WTC11 (cell line): ENCODE measurements at regions not wholly inside any gene's neighbourhood (a gene's known extent, or its start where the extent isn't known, plus 50 kb on each side); places are given as distances from the start of the nearest gene placed in this dataset.

ENCODE experiments used
- ATF3 ChIP-seq: sonication (generic); formaldehyde crosslinking; conservative IDR thresholded peaks from 2 replicates; pipeline ENCODE4 v1.8.1; 2022; ENCODE audit warnings: mild to moderate bottlenecking, missing genetic modification reagents
- CTCF ChIP-seq: fragments of 200-600 bp; IDR thresholded peaks from 2 replicates; pipeline ENCODE4 v1.8.0; 2022; ENCODE audit warnings: antibody characterized with exemption
- E2F5 ChIP-seq: sonication (generic); formaldehyde crosslinking; IDR thresholded peaks from 2 replicates; pipeline ENCODE4 v1.8.1; 2022; ENCODE audit warnings: mild to moderate bottlenecking, moderate library complexity, missing genetic modification reagents
- NFE2L1 ChIP-seq: sonication (generic); formaldehyde crosslinking; IDR thresholded peaks from 2 replicates; pipeline ENCODE4 v1.8.1; 2023; ENCODE audit warnings: missing genetic modification reagents
- TEAD1 ChIP-seq: sonication (generic); formaldehyde crosslinking; IDR thresholded peaks from 2 replicates; pipeline ENCODE4 v1.8.0; 2022; ENCODE audit warnings: mild to moderate bottlenecking, missing genetic modification reagents
- ZSCAN18 ChIP-seq: fragments of 250-450 bp; sonication (Bioruptor Pico); IDR thresholded peaks from 2 replicates; pipeline ENCODE4 v2.1.2; 2022; ENCODE audit warnings: mild to moderate bottlenecking, moderate library complexity

GRCh38 chr3:163562625-163563024, 1515.7 kb downstream of the SI start:
- TF ChIP-seq TEAD1 (CRISPR knock-in tag), result no peak
- TF ChIP-seq CTCF, result no peak
- TF ChIP-seq E2F5 (CRISPR knock-in tag), result no peak
- no peak for TF ChIP-seq NFE2L1 (CRISPR knock-in tag)
- TF ChIP-seq ATF3 (CRISPR knock-in tag), result no peak
- TF ChIP-seq ZSCAN18 (CRISPR knock-in tag), result no peak
